ENCODE measurements at regions not wholly inside any gene's neighbourhood (a gene's known extent, or its start where the extent isn't known, plus 50 kb on each side); places are given as distances from the start of the nearest gene placed in this dataset.

GRCh38 chr1:199691540-199691939 is 336.0 kb upstream of the NR5A2 start:
- TF ChIP-seq, protein P1, sequence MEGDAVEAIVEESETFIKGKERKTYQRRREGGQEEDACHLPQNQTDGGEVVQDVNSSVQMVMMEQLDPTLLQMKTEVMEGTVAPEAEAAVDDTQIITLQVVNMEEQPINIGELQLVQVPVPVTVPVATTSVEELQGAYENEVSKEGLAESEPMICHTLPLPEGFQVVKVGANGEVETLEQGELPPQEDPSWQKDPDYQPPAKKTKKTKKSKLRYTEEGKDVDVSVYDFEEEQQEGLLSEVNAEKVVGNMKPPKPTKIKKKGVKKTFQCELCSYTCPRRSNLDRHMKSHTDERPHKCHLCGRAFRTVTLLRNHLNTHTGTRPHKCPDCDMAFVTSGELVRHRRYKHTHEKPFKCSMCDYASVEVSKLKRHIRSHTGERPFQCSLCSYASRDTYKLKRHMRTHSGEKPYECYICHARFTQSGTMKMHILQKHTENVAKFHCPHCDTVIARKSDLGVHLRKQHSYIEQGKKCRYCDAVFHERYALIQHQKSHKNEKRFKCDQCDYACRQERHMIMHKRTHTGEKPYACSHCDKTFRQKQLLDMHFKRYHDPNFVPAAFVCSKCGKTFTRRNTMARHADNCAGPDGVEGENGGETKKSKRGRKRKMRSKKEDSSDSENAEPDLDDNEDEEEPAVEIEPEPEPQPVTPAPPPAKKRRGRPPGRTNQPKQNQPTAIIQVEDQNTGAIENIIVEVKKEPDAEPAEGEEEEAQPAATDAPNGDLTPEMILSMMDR (IDR thresholded peaks at IDR 0.05; ENCODE audit: low read depth, low read length): no peak
- TF ChIP-seq EZH2phosphoT487 (IDR thresholded peaks at IDR 0.05; ENCODE audit: low read depth): no peak

All from OCI-LY3 (cell line).